HG03045 (cell line): ENCODE measurements at regions not wholly inside any gene's neighbourhood (a gene's known extent, or its start where the extent isn't known, plus 50 kb on each side); places are given as distances from the start of the nearest gene placed in this dataset.
"Not testable (repeated sequence)": the region's sequence is repeated elsewhere in the genome, so short reads cannot be mapped to it uniquely, and the experiment has no call there.

ENCODE experiments used
- ATAC-seq: cut with Tn5 transposase; IDR thresholded peaks from one replicate; pipeline ENCODE4 v1.9.1; 2021; ENCODE audit warnings: mild to moderate bottlenecking, moderate library complexity; ENCODE audit not compliant: unreplicated experiment

- ATAC-seq = no peak
These were observed 155.8 kb upstream of the KLF7 start for GRCh38 chr2:207321514-207321913.

DNA sequence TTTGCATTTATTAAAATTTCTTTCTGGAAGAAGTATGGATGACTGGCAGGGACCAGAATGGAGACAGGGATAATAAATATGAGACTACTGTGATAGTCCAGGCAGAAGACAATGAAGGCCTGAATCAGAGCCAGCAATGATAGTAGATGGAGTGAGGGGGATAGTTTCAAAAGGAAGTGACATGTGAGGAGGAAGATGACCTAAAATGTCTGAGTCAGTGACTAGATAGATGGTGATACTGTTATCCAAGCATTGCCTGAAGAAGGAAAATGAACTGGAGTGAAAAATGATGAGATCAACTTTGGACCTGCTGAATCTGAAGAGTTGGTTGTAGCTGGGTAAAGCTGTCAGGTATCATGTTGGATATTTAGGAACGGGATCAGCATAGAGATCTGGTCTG is 158.3 kb upstream of the KLF7 start:
- no peak for ATAC-seq

DNA sequence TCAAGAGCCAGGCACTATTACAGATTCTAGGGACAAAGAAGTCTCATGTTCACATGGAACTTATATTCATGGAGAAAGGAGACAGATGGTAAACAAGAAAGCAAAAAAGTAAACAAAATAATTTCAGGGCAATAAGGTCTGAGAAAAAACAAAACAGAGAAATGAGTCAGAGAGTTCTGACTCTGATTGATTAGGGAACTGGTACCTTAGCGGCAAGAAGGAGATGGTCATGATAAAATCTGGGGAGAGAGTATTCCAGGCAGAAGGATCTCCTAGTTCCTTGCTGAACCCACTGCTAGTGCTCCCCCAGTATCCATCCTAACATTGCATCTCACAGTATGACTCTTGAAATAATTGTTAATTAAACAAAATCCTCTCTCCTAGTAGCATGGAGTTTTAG is 161.8 kb upstream of the KLF7 start:
- no peak for ATAC-seq

DNA sequence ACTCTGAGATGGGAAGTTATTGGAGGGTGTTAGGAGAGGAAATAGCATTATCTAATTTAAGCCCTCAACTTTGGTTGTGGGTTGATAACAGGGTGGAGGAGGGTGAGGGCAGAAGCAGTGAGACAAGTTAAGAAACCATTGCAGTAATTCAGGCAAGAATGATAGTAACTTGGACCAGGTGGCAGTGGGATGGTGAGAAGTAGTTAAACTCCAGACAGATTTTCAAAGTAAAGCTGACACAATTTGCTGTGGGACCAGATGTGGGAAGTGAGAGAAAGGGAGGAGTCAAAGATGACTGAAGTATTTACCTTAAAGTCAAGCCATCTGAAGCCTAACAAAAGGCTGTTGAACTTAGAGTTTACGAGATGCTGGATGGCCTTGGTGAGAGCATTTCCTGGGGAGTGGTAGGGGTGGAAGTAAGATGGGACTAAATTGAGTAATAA is 163.2 kb upstream of the KLF7 start:
- ATAC-seq = peak; percentile 57

- ATAC-seq = peak; percentile 54
These were observed 165.2 kb upstream of the KLF7 start for GRCh38 chr2:207330912-207331311.

GRCh38 chr2:207331674-207332073 is 165.9 kb upstream of the KLF7 start:
- ATAC-seq = no peak

GRCh38 chr2:207332480-207333212 is 166.9 kb upstream of the KLF7 start:
- no peak for ATAC-seq

GRCh38 chr2:207333599-207334300 is 168.0 kb upstream of the KLF7 start:
- no peak for ATAC-seq

DNA sequence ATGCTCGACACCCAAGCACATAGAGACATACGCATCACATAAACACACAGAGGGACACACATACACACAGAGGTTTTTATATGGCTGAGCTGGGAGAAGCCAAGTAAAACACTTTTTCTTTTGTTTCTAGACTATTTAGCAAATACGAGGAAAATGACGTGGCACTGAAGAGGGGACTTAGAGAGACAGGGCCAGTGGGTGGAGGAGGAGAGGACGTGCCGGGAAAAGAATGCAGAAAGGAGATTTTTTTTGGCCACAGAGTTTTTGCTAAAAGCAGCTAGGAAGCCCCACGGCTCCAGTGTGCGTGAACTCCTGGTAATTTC is 168.5 kb upstream of the KLF7 start:
- ATAC-seq = peak; percentile 30

DNA sequence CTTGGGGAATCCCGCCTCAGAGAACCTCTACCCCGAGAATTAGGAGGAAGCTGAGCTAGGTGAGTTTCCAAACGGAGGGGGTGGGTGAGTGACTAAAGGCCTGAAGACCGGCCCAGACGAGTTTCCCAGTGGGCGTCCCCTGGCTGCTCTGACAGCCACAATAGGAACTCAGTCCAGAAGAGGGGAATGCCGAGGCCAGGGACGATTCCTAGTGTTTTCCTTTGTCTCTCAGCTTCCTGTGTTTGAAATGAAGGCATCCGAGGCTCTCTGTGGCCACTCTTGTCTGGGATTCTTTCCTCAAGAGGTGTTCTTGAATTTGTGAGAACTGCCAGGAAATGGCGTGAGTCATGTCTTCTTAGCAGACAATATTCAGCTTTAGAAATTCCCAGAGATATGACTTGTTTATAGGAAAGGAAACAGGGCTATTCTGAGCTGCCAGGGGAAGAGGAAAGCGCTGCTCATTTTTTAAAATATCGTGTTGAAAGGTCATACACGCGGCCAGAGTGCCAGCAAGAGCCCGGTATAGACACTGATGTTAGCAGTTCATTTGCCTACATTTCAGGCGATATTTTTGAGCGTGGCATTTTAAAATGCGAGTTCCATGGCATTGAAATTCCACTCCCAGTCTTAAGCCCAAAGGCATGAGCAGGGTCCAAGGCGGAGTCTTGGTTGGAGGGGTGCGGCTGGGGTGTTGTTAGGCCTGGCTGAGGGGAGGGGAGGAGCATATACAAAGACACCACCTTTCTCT is 169.1 kb upstream of the KLF7 start:
- ATAC-seq = peak; percentile 49

DNA sequence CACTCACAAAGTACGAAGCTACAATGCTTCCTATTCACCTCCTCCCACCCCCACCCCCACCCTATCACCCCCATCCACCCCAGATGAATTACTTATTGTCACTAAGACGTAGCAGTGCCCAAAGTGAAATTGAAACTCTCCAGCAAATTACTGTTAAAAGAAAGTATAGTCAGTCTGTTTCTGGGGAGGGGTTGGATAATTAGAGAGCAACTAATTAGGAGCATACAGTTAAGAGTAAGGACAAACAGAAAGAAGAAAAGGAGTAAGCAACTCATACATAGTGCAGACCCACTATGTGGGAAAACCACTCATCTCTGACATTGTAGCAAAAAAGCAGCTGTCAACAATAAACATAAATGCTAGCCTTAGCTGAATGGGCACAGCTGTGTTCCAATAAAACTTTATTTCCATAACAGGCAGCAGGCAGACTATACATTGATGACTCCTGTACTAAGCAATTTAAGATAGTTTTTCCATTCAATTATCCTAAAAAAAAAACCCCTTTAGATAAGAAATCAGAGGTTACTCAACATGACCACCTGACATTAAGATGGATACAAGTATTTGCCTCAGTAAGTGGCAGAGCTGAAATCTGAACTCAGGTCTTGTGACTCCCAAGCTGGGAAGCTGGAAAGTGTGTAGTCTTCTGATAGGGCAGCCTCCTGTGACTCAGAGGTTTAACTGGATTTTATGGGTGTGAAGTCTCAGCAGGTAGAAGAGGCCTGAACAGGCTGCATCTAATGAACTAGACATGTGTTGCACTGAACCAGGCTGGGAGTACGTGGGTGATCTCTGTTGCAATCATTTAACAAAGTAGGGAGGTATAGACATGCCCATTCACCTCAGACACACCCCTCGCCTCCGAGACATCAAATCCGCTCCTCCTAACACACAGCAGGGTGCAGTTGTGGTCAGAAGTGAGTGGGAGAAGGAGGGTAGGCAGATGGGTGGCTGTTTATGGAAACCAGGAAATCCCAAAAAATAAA is 171.8 kb upstream of the KLF7 start:
- ATAC-seq = peak; percentile 27

GRCh38 chr2:207338220-207338607 is 172.5 kb upstream of the KLF7 start:
- no peak for ATAC-seq

DNA sequence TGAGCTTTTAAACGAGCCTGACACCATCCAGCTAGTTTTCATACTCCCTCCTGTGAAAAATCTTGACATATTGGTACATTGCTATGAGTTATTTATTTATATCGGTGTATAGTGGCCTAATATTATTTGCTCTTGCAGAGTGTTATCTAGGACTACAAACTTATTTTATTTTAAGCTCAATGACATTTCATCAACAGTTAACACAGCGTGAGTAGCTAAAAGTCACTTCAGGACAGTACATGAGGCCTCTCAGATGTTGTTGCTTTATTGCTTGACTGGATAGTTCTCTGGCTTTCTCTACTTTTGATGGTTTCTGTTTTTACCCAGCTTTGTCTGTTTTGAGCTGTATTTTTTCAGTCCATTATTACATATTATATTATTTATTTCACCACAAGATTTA is 172.9 kb upstream of the KLF7 start:
- no peak for ATAC-seq

GRCh38 chr2:207341112-207341750 is 175.5 kb upstream of the KLF7 start:
- no peak for ATAC-seq

GRCh38 chr2:207341804-207342203 is 176.1 kb upstream of the KLF7 start:
- no peak for ATAC-seq

- not testable (repeated sequence) for ATAC-seq
These were observed 179.0 kb upstream of the KLF7 start for GRCh38 chr2:207344596-207345394.

- ATAC-seq = no peak
These were observed 178.6 kb upstream of the CREB1 start for GRCh38 chr2:207351171-207351570.

DNA sequence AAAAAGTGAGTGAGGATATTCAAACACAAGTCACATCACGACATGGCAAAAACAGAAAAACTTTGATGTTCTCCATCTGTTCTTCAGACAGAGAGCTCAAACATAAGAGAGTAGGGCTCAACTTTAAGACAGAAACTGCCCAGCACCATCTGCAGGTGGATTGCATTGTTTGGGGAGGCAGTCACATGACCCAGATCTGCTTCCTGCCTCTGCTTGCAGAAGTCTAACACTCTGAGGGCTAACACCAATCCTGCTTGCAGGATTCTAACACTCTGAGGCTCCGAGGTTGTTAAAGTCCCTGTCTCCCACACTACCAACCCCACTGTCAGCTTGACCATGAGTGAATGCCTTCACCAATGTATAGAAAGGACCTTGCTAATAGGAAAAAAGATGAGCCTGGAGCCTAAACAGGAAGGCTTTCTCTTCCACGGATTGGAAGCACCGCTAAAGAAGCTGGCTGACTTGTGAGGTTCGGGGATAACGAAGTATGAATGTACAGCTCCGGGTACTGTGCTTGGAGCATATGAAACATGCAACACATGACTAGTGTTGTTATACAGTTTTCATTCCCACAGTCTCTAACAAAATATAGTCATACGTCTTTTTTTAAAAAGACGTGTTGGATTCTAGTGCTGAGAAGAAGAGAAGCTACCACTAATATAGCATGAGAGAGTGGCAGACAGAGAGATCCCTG is 176.6 kb upstream of the CREB1 start:
- peak; percentile 89 for ATAC-seq

DNA sequence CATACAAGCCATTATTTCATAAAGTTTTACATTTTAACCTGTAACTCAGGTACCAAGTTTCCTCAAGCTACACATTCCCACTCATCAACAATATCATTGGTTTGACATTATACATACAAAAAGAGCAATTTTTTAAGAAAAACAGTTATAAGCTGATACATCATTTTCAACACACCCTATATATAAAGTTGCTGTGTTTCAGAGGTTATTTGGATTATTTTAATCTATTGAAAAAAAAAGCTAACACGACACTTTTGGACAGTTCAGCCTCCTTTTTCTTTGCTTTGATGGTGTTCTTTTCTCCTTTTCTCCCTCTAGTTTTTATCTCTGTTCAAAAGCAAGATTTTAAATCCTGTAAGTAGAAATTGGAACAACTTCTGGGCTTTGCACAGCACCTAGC is 175.9 kb upstream of the CREB1 start:
- no peak for ATAC-seq
